MM.1S (cell line): ENCODE measurements at regions not wholly inside any gene's neighbourhood (a gene's known extent, or its start where the extent isn't known, plus 50 kb on each side); places are given as distances from the start of the nearest gene placed in this dataset.

ENCODE experiments used
- DNase-seq: peaks from one replicate; pipeline ENCODE4 v3.0.0-alpha.2; 2015
- H2AFZ ChIP-seq: fragments of 300-600 bp; sonication (generic); 2 replicates; pipeline ENCODE4 v1.6.0; 2016; ENCODE audit warnings: antibody characterized with exemption, low read length
- H3F3A ChIP-seq: fragments of 300-600 bp; sonication (generic); 2 replicates; pipeline ENCODE4 v1.6.1; 2016; ENCODE audit warnings: mild to moderate bottlenecking, antibody characterized with exemption, low read length, moderate library complexity, mixed read lengths; ENCODE audit not compliant: insufficient read depth
- H3K27ac ChIP-seq: fragments of 300-600 bp; sonication (generic); 2 replicates; pipeline ENCODE4 v1.5.1; 2016; ENCODE audit warnings: mild to moderate bottlenecking, low read length
- H3K27me3 ChIP-seq: fragments of 300-600 bp; sonication (generic); replicated peaks from 2 replicates; pipeline ENCODE4 v1.6.0; 2016; ENCODE audit warnings: low read length; ENCODE audit not compliant: insufficient read depth
- H3K36me3 ChIP-seq: fragments of 300-600 bp; sonication (generic); replicated peaks from 2 replicates; pipeline ENCODE4 v1.6.1; 2016; ENCODE audit warnings: mild to moderate bottlenecking, low read length, mixed read lengths; ENCODE audit not compliant: insufficient read depth
- H3K4me1 ChIP-seq: fragments of 300-600 bp; sonication (generic); 2 replicates; pipeline ENCODE4 v1.6.1; 2016; ENCODE audit warnings: low read length, mixed read lengths
- H3K4me2 ChIP-seq: fragments of 300-600 bp; sonication (generic); 2 replicates; pipeline ENCODE4 v1.6.0; 2016; ENCODE audit warnings: low read depth, low read length
- H3K4me3 ChIP-seq: fragments of 300-600 bp; sonication (generic); 2 replicates; pipeline ENCODE4 v1.5.1; 2016; ENCODE audit warnings: low read length, mixed read lengths
- H3K79me2 ChIP-seq: fragments of 300-600 bp; sonication (generic); 2 replicates; pipeline ENCODE4 v1.6.1; 2016; ENCODE audit warnings: mixed run types, low read length, mixed read lengths
- H3K9ac ChIP-seq: fragments of 300-600 bp; sonication (generic); 2 replicates; pipeline ENCODE4 v1.6.1; 2016; ENCODE audit warnings: low read length, mixed read lengths
- H3K9me2 ChIP-seq: fragments of 300-600 bp; sonication (generic); replicated peaks from 2 replicates; pipeline ENCODE4 v1.6.1; 2016; ENCODE audit warnings: mild to moderate bottlenecking, low read length, mixed read lengths; ENCODE audit not compliant: insufficient read depth
- H3K9me3 ChIP-seq: fragments of 300-600 bp; sonication (generic); replicated peaks from 2 replicates; pipeline ENCODE4 v1.6.1; 2016; ENCODE audit warnings: mild to moderate bottlenecking, low read length, mixed read lengths; ENCODE audit not compliant: insufficient read depth
- H4K20me1 ChIP-seq: fragments of 300-600 bp; sonication (generic); 2 replicates; pipeline ENCODE4 v1.6.1; 2016; ENCODE audit warnings: mild to moderate bottlenecking, low read length, moderate library complexity, mixed read lengths; ENCODE audit not compliant: insufficient read depth
- EZH2 ChIP-seq: fragments of 300-600 bp; sonication (generic); optimal IDR thresholded peaks from 2 replicates; pipeline ENCODE3; 2017; ENCODE audit warnings: low read depth, mild to moderate bottlenecking, antibody characterized with exemption, low read length, mixed read lengths
- EZH2phosphoT487 ChIP-seq: fragments of 300-600 bp; sonication (generic); IDR thresholded peaks from 2 replicates; pipeline ENCODE4 v1.6.1; 2018; ENCODE audit warnings: antibody characterized with exemption, low read length
- TF ChIP-seq, protein P1 (sequence below): fragments of 300-600 bp; sonication (generic); IDR thresholded peaks from 2 replicates; pipeline ENCODE4 v1.5.1; 2016; ENCODE audit warnings: antibody characterized with exemption, low read length, mixed read lengths

DNA sequence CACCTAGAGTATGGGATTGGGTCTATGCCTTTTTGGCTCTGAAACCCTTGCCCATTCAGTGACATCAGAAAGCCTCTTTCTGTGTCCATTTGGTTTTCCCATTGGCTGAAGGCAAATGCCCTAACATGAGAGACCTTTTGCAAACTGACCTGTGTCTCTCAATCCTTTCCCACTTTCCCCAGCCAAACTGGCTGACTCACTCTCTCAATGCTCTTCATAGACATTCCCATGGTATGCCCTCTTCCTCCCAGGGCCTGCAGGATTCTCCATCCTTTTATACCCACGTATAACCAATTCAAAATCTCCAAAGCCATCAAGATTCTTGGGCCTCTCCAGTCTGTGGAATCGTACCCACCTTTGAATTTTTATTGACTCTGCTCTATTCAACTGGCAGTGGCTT lies 563.3 kb downstream of the GATA3 start:
- Histone ChIP-seq H3K4me2 (no peak overlapping the region), H3F3A (no peaks in the 10 kb centered on the region; the same call in 1 of the 2 replicates)

DNA sequence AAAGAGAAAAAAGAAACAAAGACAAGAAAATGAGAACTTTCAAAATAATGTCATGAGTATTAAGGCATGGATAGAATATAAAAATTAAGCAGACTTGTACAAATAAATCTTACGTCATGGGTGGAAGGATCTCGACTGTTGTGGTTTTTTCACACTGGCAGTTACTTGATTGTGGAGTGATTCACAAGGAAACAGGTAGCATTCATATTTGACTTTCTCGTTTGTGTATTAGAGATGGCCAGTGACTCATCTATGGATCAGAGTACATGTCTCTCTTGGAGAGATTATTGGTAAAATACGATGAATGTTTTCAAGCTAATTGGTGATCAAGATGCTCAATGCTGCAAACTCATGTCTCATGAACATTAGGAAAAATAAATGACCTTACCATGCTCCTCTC lies 564.3 kb downstream of the GATA3 start:
- Histone ChIP-seq H3K4me2 (no peak overlapping the region), H3K9me3 (no peaks in the 10 kb centered on the region), H3K4me1 (no peaks in the 10 kb centered on the region; the same call in 1 of the 2 replicates), H3K4me3 (no peak overlapping the region), H3K36me3 (no peaks in the 10 kb centered on the region), H3K79me2 (no peaks in the 10 kb centered on the region), H3F3A (no peaks in the 10 kb centered on the region; the same call in 1 of the 2 replicates), H3K27me3 (no peaks in the 10 kb centered on the region), H2AFZ (no peak overlapping the region), H3K9ac (no peak overlapping the region), H4K20me1 (no peaks in the 10 kb centered on the region), H3K9me2 (no peaks in the 10 kb centered on the region), H3K27ac (no peak overlapping the region)
- TF ChIP-seq, protein P1, sequence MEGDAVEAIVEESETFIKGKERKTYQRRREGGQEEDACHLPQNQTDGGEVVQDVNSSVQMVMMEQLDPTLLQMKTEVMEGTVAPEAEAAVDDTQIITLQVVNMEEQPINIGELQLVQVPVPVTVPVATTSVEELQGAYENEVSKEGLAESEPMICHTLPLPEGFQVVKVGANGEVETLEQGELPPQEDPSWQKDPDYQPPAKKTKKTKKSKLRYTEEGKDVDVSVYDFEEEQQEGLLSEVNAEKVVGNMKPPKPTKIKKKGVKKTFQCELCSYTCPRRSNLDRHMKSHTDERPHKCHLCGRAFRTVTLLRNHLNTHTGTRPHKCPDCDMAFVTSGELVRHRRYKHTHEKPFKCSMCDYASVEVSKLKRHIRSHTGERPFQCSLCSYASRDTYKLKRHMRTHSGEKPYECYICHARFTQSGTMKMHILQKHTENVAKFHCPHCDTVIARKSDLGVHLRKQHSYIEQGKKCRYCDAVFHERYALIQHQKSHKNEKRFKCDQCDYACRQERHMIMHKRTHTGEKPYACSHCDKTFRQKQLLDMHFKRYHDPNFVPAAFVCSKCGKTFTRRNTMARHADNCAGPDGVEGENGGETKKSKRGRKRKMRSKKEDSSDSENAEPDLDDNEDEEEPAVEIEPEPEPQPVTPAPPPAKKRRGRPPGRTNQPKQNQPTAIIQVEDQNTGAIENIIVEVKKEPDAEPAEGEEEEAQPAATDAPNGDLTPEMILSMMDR, result no peak
- TF ChIP-seq EZH2 (no peak), EZH2phosphoT487 (no peak)
- DNase-seq, result no peak

More for the DNA sequence above, 563.3 kb downstream of the GATA3 start:
- no peaks in the 10 kb centered on the region for H4K20me1 ChIP-seq
- H3K4me1 ChIP-seq, result no peaks in the 10 kb centered on the region; the same call in 1 of the 2 replicates
- H2AFZ ChIP-seq, result no peak overlapping the region
- no peaks in the 10 kb centered on the region for H3K79me2 ChIP-seq
- TF ChIP-seq, protein P1, result no peak
- TF ChIP-seq EZH2phosphoT487 (no peak), EZH2 (no peak)
- no peaks in the 10 kb centered on the region for H3K36me3 ChIP-seq
- H3K9ac ChIP-seq, result no peak overlapping the region
- H3K27me3 ChIP-seq, result no peaks in the 10 kb centered on the region
- no peaks in the 10 kb centered on the region for H3K9me2 ChIP-seq
- no peak for DNase-seq
- H3K27ac ChIP-seq, result no peak overlapping the region
- H3K9me3 ChIP-seq, result no peaks in the 10 kb centered on the region
- no peak overlapping the region for H3K4me3 ChIP-seq

- Histone ChIP-seq H3K4me3 (no peak overlapping the region), H3K9me2 (no peaks in the 10 kb centered on the region), H2AFZ (no peak overlapping the region), H3K79me2 (no peaks in the 10 kb centered on the region), H3K36me3 (no peaks in the 10 kb centered on the region), H3F3A (no peaks in the 10 kb centered on the region), H3K9me3 (no peaks in the 10 kb centered on the region), H3K4me2 (no peak overlapping the region), H4K20me1 (no peaks in the 10 kb centered on the region), H3K4me1 (no peaks in the 10 kb centered on the region), H3K9ac (no peak overlapping the region), H3K27me3 (no peaks in the 10 kb centered on the region), H3K27ac (no peak overlapping the region)
- no peak for TF ChIP-seq EZH2
- TF ChIP-seq, protein P1, result no peak
- no peak for TF ChIP-seq EZH2phosphoT487
- no peak for DNase-seq
Observed at GRCh38 chr10:8628351-8628750, 573.9 kb downstream of the GATA3 start.
